ENCODE measurements at regions not wholly inside any gene's neighbourhood (a gene's known extent, or its start where the extent isn't known, plus 50 kb on each side); places are given as distances from the start of the nearest gene placed in this dataset.

DNA sequence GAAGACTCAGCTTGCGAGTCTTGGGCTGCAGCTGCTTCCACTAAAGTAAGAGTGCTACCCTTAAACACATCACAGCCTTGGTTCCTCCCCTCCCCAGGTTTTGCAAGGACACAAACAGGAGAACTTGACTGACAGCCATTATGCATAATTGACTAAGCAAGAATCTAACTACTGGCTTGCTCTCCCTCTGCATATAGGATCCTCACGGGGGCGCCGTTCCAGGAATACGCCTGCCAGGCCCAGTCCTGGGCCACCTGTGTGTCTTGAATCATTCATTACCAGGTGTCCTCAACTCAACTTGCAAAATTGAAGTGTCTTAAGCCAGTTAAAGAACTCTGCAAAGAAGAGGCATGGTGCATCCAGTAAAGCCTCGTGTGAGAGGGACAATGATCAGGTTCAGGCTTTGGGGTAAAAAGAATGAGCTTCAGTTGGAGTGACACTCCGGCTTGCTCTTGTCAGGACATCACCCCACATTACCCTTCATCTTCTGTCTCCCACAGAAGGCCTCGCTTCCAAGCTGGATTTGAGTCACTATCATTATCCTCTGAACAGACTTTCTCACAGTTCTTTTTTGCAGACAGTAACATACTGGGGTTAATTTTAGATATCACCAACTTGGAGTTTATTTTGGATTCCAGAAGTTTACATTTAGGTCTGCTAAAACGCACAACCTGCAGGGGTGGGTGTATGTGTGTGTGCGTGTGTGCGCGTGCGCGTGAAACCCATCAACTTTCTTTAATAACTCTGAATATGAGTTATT lies 273.5 kb upstream of the HS3ST1 start:
- no peak overlapping the region for H3K4me3 ChIP-seq (ENCODE audit: low read length)
- DNase-seq (ENCODE audit: low read depth), result no peak
- TF ChIP-seq, protein P1, sequence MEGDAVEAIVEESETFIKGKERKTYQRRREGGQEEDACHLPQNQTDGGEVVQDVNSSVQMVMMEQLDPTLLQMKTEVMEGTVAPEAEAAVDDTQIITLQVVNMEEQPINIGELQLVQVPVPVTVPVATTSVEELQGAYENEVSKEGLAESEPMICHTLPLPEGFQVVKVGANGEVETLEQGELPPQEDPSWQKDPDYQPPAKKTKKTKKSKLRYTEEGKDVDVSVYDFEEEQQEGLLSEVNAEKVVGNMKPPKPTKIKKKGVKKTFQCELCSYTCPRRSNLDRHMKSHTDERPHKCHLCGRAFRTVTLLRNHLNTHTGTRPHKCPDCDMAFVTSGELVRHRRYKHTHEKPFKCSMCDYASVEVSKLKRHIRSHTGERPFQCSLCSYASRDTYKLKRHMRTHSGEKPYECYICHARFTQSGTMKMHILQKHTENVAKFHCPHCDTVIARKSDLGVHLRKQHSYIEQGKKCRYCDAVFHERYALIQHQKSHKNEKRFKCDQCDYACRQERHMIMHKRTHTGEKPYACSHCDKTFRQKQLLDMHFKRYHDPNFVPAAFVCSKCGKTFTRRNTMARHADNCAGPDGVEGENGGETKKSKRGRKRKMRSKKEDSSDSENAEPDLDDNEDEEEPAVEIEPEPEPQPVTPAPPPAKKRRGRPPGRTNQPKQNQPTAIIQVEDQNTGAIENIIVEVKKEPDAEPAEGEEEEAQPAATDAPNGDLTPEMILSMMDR (conservative IDR thresholded peaks at IDR 0.05; ENCODE audit: low read depth, low read length), result no peak

DNA sequence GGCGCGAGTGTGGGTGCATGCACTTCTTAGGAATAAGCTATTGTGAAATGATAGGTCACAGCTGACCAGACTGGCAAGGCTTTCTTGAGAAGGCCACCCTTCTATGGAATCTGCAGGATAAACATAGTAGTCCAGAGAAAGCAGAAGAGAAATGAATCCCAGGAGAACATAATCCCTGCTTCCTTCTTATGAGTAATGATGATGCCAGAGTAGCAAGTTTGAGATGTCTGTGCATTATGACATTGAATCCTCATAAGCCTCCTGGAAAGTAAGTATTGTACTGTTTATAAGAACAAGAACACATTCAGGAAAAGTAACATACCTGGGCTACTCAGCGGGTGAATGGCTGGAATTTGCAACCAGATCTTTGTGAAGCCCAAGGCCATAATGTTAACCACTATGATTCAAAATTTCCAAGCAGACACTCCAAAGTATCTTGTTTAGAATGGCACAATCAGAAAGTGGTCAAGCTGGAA lies 272.1 kb upstream of the HS3ST1 start:
- peak; percentile 47 for DNase-seq (ENCODE audit: low read depth)
- no peak overlapping the region for H3K4me3 ChIP-seq (ENCODE audit: low read length)

DNA sequence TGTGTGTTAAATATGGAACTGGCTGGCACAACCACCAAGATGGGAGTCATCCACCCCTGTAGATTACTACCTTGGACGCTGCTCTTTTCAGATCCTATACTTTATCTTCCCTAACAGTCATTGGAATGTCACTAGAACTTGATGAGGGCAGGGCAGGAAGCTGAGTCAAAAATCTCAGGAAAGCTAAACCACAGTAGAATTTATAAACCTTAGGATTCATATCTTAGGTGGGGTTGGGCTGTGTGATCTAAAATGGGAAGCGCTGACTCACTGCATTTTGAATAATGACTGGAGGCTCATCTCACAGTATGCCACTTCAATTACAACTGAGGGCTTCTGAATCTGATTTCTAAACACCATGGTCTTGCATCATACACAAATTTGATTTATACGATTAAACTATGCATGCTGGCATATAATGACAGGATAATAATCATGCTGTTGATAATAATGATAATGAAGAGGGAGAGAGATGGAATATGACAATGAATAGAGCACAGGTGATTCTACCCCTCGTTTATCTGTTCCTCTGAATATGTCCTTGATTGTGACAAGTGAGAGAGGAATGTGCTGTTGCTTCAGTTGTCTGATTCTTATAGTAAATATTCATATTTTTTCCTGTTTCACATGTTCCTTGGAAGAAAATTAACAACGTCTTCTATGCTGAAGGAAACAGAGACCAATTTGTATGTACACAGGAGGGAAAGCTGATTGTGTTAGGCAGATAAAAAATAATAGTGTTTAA lies 270.3 kb upstream of the HS3ST1 start:
- no peak overlapping the region for H3K4me3 ChIP-seq (ENCODE audit: low read length)
- DNase-seq (ENCODE audit: low read depth), result peak; percentile 64
- TF ChIP-seq, protein P1 (conservative IDR thresholded peaks at IDR 0.05; ENCODE audit: low read depth, low read length), result no peak

More for the DNA sequence above, 272.1 kb upstream of the HS3ST1 start:
- TF ChIP-seq, protein P1 (conservative IDR thresholded peaks at IDR 0.05; ENCODE audit: low read depth, low read length), result no peak

DNA sequence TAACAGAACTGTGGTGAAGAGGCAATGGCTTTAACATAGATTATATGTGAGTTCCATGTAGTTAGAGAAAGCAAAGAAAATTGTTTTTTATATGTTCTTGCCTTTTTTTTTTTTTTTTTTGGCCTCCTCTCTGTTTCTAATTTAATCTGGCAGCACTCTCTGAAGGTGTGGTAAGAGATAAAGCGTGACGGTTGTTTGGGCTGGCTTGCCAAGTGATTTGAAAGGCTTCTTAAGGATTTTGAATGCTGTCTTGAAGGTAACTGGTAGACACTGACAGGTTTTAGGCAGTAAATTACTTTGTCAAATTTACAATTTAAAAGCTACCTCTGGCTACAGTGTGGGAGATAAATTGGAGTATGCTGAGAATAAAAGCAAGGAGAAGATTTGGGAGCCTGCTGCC lies 269.3 kb upstream of the HS3ST1 start:
- TF ChIP-seq, protein P1 (conservative IDR thresholded peaks at IDR 0.05; ENCODE audit: low read depth, low read length), result no peak
- DNase-seq (ENCODE audit: low read depth), result no peak
- H3K4me3 ChIP-seq (ENCODE audit: low read length), result no peak overlapping the region

DNA sequence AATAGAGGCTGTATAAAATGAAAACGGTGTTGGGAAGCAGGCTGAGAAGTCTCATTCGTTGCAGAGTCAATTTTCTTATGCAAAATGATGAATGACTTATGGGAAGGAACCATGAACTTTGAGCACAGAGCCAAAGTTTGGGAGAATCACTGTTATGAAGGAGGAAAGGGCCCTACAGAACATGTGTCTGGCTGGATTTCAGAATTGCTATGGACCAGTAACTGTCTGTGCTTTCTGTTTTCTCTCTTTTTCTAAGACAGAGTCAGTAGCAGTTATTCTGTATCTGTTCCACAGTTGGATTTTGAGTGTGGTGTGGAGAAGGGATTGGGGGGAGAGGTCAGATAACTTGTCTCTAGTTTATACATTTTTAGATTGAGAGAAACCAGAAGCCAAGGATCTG lies 265.0 kb upstream of the HS3ST1 start:
- DNase-seq (ENCODE audit: low read depth), result no peak
- TF ChIP-seq, protein P1 (conservative IDR thresholded peaks at IDR 0.05; ENCODE audit: low read depth, low read length), result no peak

DNA sequence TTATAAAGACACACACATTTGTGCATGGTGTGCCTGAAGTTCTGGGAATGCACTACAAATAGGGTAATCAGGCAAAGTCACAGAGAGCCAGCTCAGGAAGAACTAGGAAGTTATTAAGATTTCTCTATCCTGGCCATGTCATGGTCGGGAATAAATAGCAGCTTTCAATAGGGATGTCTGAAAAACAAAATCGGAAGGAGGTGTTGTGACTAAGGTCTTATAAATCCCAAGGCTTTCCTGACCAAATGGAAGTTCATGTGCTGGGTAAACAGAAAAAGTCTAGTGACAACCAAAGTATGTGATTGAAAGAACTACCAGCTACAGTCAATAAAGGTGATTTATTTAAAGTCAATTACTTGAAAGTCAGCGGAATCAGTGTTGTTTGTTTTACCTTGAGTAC lies 262.5 kb upstream of the HS3ST1 start:
- no peak overlapping the region for H3K4me3 ChIP-seq (ENCODE audit: low read length)
- TF ChIP-seq, protein P1 (conservative IDR thresholded peaks at IDR 0.05; ENCODE audit: low read depth, low read length), result no peak
- DNase-seq (ENCODE audit: low read depth), result no peak

More for the DNA sequence above, 265.0 kb upstream of the HS3ST1 start:
- H3K4me3 ChIP-seq (ENCODE audit: low read length), result no peak overlapping the region

Measured in retinal pigment epithelial cell (primary cell).